ACC112 (cell line): ENCODE measurements at regions not wholly inside any gene's neighbourhood (a gene's known extent, or its start where the extent isn't known, plus 50 kb on each side); places are given as distances from the start of the nearest gene placed in this dataset.

ENCODE experiments used
- H2AFZ ChIP-seq: fragments of 200-600 bp; sonication (generic); one replicate; pipeline ENCODE4 v1.6.0; 2017; ENCODE audit warnings: antibody characterized with exemption, low read length; ENCODE audit not compliant: unreplicated experiment
- H3K27ac ChIP-seq: fragments of 200-600 bp; sonication (generic); 2 replicates; pipeline ENCODE4 v1.5.1; 2014; ENCODE audit warnings: low read depth, mild to moderate bottlenecking, antibody characterized with exemption, low read length, moderate library complexity
- H3K27me3 ChIP-seq: fragments of 200-600 bp; sonication (generic); 2 replicates; pipeline ENCODE4 v1.6.1; 2014; ENCODE audit warnings: mild to moderate bottlenecking, antibody characterized with exemption, low read length, moderate library complexity, mixed read lengths; ENCODE audit not compliant: insufficient read depth
- H3K36me3 ChIP-seq: fragments of 200-600 bp; sonication (generic); 2 replicates; pipeline ENCODE4 v1.6.1; 2016; ENCODE audit warnings: mild to moderate bottlenecking, antibody characterized with exemption, low read length, moderate library complexity, mixed read lengths; ENCODE audit not compliant: insufficient read depth
- H3K4me1 ChIP-seq: fragments of 200-600 bp; sonication (generic); one replicate; pipeline ENCODE4 v1.6.1; 2016; ENCODE audit warnings: low read length, mixed read lengths; ENCODE audit not compliant: insufficient read depth, unreplicated experiment, control insufficient read depth
- H3K4me3 ChIP-seq: fragments of 200-600 bp; sonication (generic); 2 replicates; pipeline ENCODE4 v1.5.1; 2014; ENCODE audit warnings: mild to moderate bottlenecking, low read depth, low read length
- H3K79me2 ChIP-seq: fragments of 200-600 bp; sonication (generic); one replicate; pipeline ENCODE4 v1.6.0; 2016; ENCODE audit warnings: low read length; ENCODE audit not compliant: control insufficient read depth, unreplicated experiment, insufficient read depth

DNA sequence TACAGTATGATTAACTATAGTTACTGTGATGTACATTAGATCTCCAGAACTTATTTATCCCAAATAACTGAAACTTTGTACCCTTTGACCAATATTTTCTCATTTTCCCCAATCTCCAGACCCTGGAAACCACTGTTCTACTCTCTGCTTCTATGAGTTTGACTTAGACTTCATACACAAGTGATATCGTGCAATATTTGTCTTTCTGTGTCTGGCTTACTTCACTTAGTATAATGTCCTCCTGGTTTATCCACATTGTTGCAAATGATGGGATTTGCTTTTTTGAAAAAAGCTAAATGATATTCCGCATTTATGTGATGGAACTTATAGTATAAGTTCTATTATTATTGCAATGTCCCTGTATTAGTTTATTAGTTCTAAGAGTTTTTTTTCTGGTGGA lies 81.8 kb upstream of the SOD3 start:
- H3K36me3 ChIP-seq = no peaks in the 10 kb centered on the region
- no peak overlapping the region for H3K27ac ChIP-seq
- H3K27me3 ChIP-seq = no peaks in the 10 kb centered on the region
- H3K4me3 ChIP-seq = no peak overlapping the region
- H3K4me1 ChIP-seq = no peaks in the 10 kb centered on the region
- no peak overlapping the region for H2AFZ ChIP-seq
- no peaks in the 10 kb centered on the region for H3K79me2 ChIP-seq

DNA sequence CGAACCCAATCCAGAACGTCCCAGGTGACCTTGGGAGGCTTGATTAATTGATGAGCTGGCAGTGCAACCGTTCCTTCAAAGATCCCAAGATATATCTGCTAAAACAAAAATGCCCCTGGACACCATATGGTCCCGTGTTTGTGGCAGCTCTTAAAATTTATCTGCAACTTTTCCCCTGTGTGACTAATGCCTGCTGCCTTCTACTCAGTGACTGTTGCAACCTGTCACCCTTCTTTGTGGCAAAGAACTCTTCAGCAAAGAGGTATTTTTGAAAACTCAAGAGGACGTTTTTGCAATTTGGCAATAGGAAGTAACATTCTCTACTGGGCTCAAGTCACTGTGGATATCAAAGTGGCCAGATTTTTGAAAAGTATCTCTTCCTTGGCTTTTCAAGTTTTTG lies 75.8 kb upstream of the SOD3 start:
- H3K4me3 ChIP-seq = no peak overlapping the region
- H3K79me2 ChIP-seq = no peaks in the 10 kb centered on the region
- H3K36me3 ChIP-seq = no peaks in the 10 kb centered on the region
- peaks cover 20% of the 10 kb centered on the region for H3K27me3 ChIP-seq
- no peak overlapping the region for H3K27ac ChIP-seq
- no peaks in the 10 kb centered on the region for H3K4me1 ChIP-seq
- no peak overlapping the region for H2AFZ ChIP-seq

DNA sequence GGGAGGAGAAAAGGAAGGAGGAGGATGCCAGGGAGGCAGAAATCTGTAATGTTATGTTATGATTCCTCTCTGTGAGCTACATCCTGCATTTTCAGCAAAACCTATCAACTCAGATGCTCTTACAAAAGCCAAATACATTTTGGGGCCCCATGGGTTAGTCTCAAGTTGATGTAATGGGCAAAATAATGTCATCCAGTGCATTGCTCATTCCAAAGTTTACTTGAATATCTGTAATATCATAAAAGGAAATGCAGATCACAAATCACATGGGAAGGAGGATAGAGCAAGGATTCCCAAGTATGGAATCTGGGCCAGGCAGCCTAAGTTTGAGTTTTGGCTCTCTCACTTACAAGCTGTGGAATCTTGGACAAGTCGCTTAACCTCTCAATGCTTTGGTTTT lies 74.9 kb upstream of the SOD3 start:
- no peak overlapping the region for H2AFZ ChIP-seq
- H3K4me3 ChIP-seq = no peak overlapping the region
- H3K79me2 ChIP-seq = no peaks in the 10 kb centered on the region
- H3K4me1 ChIP-seq = no peaks in the 10 kb centered on the region
- H3K36me3 ChIP-seq = no peaks in the 10 kb centered on the region
- H3K27ac ChIP-seq = no peak overlapping the region
- peaks cover 20% of the 10 kb centered on the region for H3K27me3 ChIP-seq

- H3K27ac ChIP-seq = no peak overlapping the region
- H3K27me3 ChIP-seq = peaks cover 20% of the 10 kb centered on the region
- H3K79me2 ChIP-seq = no peaks in the 10 kb centered on the region
- H3K36me3 ChIP-seq = no peaks in the 10 kb centered on the region
- no peak overlapping the region for H3K4me3 ChIP-seq
- H2AFZ ChIP-seq = no peak overlapping the region
- no peaks in the 10 kb centered on the region for H3K4me1 ChIP-seq
Observed at GRCh38 chr4:24720979-24721378, 74.4 kb upstream of the SOD3 start.

- no peaks in the 10 kb centered on the region for H3K36me3 ChIP-seq
- no peak overlapping the region for H2AFZ ChIP-seq
- H3K4me1 ChIP-seq = no peaks in the 10 kb centered on the region
- peaks cover 20% of the 10 kb centered on the region for H3K27me3 ChIP-seq
- no peak overlapping the region for H3K4me3 ChIP-seq
- no peaks in the 10 kb centered on the region for H3K79me2 ChIP-seq
- H3K27ac ChIP-seq = no peak overlapping the region
Observed at GRCh38 chr4:24722026-24722568, 73.3 kb upstream of the SOD3 start.

GRCh38 chr4:24727390-24728224 lies 67.8 kb upstream of the SOD3 start:
- no peak overlapping the region for H2AFZ ChIP-seq
- no peaks in the 10 kb centered on the region for H3K79me2 ChIP-seq
- H3K27ac ChIP-seq = no peak overlapping the region
- no peaks in the 10 kb centered on the region for H3K36me3 ChIP-seq
- peaks cover 11% of the 10 kb centered on the region for H3K4me1 ChIP-seq
- no peaks in the 10 kb centered on the region; the same call in 1 of the 2 replicates for H3K27me3 ChIP-seq
- no peak overlapping the region for H3K4me3 ChIP-seq

GRCh38 chr4:24729119-24729730 lies 66.1 kb upstream of the SOD3 start:
- no peak overlapping the region for H2AFZ ChIP-seq
- no peaks in the 10 kb centered on the region for H3K36me3 ChIP-seq
- no peaks in the 10 kb centered on the region for H3K79me2 ChIP-seq
- H3K27me3 ChIP-seq = no peaks in the 10 kb centered on the region
- H3K4me1 ChIP-seq = peaks cover 11% of the 10 kb centered on the region
- no peak overlapping the region for H3K4me3 ChIP-seq
- H3K27ac ChIP-seq = no peak overlapping the region

DNA sequence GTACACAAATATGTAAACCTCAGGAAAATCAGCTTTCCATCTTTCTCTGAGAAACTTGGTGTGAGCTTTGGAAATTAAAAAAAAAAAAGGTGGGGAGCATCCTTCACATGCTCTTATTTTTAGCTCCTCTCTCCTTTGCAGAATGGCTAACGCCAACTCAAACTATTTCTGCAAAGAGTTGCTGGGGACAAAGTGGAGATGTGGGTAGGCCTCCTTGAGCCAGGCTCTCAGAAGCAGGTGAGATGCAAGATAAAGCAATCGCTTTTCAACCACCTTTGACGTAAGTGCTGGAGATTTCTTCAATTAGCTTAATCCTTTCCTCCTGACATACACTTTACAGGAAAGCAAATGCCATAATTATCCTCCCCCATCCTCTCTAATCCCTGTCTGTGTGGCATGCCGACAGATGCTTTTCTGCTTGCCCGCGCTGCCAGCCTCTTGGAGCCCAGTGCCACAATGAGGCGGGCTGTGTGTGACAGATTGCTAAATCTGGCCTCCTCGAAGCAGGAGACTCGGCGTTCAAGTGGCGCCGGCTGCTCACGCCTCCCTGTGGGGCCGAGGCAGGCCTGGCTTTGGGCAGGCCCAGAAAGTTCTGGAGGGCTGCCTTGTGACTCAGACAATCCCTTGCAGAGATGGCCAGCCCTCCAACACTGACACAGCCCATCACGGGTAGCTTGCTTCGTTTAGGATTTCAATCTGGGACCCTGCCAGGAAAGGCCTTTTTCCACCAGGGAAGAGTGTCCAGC lies 64.9 kb upstream of the SOD3 start:
- Histone ChIP-seq H3K4me3 (no peak overlapping the region), H2AFZ (no peak overlapping the region), H3K27me3 (no peaks in the 10 kb centered on the region), H3K79me2 (no peaks in the 10 kb centered on the region), H3K36me3 (no peaks in the 10 kb centered on the region), H3K27ac (no peak overlapping the region), H3K4me1 (peaks cover 11% of the 10 kb centered on the region)

DNA sequence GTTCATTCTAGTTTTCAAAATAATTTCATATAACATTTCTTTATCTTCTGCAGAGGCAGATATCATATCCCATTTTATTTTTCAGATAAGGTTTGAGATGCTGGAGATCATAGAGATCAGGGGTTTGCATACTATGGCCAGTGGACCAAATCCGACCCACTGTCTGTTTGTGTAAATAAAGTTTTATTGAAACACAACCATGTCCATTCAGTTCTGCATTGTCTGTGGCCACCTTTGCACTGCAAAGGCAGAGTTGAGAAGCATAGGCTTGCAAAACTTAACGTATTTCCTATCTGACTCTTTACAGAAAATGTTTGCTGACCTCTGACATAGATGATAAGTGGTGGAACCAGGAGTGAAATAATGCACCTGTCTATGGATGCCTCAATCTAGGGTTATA lies 63.9 kb upstream of the SOD3 start:
- Histone ChIP-seq H3K27me3 (no peaks in the 10 kb centered on the region), H3K79me2 (no peaks in the 10 kb centered on the region)

DNA sequence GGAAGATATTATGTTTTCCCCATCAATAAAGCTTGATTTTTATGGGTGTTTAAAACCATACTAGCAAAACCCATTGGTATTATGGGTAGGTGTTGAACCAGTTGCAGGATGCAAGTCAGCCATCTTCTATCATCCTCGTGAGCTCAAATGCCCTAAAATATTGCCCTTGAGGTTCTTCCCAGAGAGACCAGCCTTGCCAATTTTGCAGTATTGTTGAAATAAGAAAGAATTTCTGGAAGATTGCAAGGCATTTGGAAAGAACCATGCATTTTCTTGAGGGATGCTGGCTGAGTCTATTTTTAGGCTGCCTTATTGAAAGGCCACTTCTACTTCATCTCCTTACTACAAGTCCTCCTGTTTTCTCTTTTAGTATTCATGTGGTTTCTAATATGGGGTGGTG lies 60.9 kb upstream of the SOD3 start:
- H3K79me2 ChIP-seq = no peaks in the 10 kb centered on the region
- H3K36me3 ChIP-seq = no peaks in the 10 kb centered on the region
- H3K27ac ChIP-seq = no peak overlapping the region
- peaks cover 11% of the 10 kb centered on the region for H3K4me1 ChIP-seq
- no peak overlapping the region for H3K4me3 ChIP-seq
- no peak overlapping the region for H2AFZ ChIP-seq
- no peaks in the 10 kb centered on the region for H3K27me3 ChIP-seq

More for the DNA sequence above, 63.9 kb upstream of the SOD3 start:
- peaks cover 11% of the 10 kb centered on the region for H3K4me1 ChIP-seq
- H2AFZ ChIP-seq = no peak overlapping the region
- no peaks in the 10 kb centered on the region for H3K36me3 ChIP-seq
- no peak overlapping the region for H3K4me3 ChIP-seq
- no peak overlapping the region for H3K27ac ChIP-seq
